ENCODE measurements at regions not wholly inside any gene's neighbourhood (a gene's known extent, or its start where the extent isn't known, plus 50 kb on each side); places are given as distances from the start of the nearest gene placed in this dataset.
"Not testable (repeated sequence)": the region's sequence is repeated elsewhere in the genome, so short reads cannot be mapped to it uniquely, and the experiment has no call there.

- not testable (repeated sequence) for DNase-seq (ENCODE audit: low spot score)
Measured at GRCh38 chr2:89222063-89222732, 530.7 kb downstream of the RPIA start.

- DNase-seq (ENCODE audit: low spot score), result not testable (repeated sequence)
Measured at GRCh38 chr2:89224803-89225202, 533.3 kb downstream of the RPIA start.

DNA sequence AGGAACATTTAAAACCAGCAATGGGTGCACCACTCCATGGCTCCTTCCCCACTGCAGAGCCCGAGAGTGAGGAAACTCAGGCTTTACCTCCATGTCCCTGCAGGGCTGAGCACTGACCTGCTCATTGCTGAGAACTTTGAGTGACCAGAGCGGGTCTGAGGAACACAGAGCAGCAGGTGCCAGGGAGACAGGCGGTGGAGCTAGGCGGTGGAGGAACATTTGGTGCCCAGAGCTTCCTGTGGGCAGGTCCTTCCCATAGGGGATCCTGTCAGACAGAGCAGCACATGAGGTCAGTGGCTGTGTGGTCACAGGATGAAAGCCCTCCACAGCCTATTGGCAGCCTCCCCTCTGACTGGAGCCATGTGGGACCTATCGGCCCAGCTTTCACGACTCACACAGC lies 538.5 kb downstream of the RPIA start:
- DNase-seq (ENCODE audit: low spot score), result not testable (repeated sequence)

DNA sequence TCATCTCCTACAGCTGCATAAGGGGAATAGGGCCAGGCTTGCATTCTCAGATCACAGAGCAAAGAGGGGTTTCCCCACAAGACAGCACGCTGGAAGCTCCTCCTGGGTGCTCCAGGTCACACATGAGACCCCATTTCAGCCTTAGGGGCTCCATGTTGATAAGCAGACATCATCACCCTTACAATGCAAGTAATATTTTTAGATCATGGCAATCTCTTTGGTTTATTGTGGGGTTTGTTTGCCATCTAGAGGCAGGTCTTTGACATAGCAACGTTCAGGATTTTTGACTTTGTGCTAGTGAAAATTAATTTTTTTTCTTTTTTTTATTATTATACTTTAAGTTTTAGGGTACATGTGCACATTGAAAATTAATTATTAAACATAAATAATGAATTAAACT lies 539.8 kb downstream of the RPIA start:
- not testable (repeated sequence) for DNase-seq (ENCODE audit: low spot score)

DNA sequence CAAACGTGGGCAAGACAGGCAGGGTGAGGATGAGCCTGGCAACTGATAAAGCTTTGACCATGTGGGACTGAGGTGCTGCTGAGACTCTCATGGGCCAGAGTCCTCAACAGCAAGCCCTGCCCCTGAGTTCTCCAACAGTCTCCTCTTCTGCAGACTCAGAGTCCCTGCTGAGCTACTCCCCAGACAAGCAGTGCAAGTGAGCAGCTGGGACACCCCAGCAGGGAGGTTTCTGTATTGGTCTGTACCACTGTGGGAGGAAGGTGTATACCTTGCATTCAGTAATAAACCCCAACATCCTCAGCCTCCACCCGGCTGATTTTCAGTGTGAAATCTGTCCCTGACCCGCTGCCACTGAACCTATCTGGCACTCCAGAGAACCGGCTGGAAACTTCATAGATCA lies 542.5 kb downstream of the RPIA start:
- not testable (repeated sequence) for DNase-seq (ENCODE audit: low spot score)

DNA sequence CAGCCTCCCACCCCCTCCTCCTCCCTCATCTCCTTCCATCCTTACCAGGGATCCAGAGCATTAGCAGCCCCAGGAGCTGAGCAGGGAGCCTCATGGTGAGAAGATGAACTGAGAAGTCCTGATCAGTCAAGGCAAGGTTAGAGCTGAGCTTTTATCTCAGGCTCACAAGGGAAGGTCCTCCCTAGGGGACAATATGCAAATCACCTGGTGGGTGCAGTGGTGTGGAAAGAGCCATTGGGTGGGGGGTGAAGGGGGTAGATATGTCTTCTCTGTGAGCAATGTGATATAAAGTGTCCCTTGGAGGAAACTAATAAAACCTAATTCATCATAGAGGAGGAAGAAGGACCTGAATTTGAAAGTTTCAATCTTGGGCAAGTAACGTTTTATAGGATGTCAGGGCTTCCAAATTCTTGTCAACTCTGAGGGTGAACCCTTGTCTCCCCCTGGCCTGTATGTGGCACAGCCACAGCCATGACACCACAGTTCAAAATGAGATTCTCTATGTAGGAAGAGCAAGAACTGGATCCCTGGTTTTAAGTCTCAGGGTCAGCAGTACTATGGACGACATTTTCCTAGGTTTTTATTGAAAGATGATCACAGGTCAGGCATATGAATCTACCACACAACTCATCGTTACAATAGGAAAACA lies 543.5 kb downstream of the RPIA start:
- not testable (repeated sequence) for DNase-seq (ENCODE audit: low spot score)

- not testable (repeated sequence) for DNase-seq (ENCODE audit: low spot score)
Measured at GRCh38 chr2:89236832-89237450, 545.5 kb downstream of the RPIA start.

DNA sequence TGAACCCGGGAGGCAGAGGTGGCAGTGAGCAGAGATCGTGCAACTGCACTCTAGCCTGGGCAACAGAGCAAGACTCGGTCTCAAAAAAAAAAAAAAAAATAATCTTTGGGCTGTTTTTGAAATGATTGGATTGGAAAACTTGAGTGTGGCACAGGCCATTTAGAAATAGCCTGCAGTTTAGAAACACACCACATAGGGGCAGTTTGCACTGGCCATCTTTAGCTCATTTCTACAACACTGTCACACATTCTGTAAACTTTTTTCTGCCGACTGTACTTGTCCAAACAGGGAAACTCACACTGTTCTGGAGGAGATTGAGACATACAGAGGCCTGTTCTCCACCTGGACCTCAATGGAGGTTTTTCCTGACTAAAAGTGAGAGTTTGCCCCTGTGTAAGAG lies 546.3 kb downstream of the RPIA start:
- DNase-seq (ENCODE audit: low spot score), result not testable (repeated sequence)

GRCh38 chr2:89243114-89243700 lies 551.7 kb downstream of the RPIA start:
- not testable (repeated sequence) for DNase-seq (ENCODE audit: low spot score)

- not testable (repeated sequence) for DNase-seq (ENCODE audit: low spot score)
Measured at GRCh38 chr2:89244407-89244806, 552.9 kb downstream of the RPIA start.

GRCh38 chr2:89245478-89245877 lies 554.0 kb downstream of the RPIA start:
- not testable (repeated sequence) for DNase-seq (ENCODE audit: low spot score)

DNA sequence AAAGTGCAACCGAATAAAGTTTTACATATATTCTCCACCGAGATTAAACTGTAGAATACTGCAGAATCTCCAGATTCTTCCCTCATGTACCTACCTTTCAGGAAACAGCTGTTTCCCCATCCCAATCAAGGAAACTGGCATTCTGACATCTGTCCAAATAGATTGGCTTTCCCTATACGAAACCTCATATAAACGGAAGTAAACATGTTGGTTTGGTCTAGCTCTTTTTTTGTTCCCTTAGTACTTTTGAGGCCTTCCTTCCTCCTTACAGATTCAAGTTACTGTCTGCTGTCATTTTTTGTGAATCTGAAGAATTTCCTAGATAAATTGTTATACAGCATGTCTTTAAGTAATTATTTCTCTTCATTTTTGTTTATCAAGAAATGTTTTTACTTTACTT lies 554.6 kb downstream of the RPIA start:
- not testable (repeated sequence) for DNase-seq (ENCODE audit: low spot score)

- DNase-seq (ENCODE audit: low spot score), result not testable (repeated sequence)
Measured at GRCh38 chr2:89246620-89247019, 555.1 kb downstream of the RPIA start.

DNA sequence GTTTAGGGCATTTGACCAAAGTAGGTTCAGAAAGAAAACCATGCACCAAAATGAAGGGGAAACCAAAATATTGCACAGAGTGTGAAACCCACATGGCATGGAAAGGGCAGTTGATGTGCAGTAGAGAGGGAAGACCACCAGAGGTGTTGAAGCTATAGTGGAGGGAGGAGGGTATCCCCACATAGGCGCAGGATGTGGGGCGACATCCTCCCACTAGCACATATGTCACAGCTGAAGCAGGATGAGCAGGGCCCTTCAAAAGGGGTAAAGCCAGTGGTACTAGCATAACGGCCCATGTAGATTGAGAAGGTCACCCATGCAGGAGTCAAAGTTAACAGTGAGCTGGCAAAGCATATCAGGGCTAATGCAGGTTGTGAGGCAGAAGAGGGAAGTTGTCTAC lies 563.5 kb downstream of the RPIA start:
- DNase-seq (ENCODE audit: low spot score), result not testable (repeated sequence)

DNA sequence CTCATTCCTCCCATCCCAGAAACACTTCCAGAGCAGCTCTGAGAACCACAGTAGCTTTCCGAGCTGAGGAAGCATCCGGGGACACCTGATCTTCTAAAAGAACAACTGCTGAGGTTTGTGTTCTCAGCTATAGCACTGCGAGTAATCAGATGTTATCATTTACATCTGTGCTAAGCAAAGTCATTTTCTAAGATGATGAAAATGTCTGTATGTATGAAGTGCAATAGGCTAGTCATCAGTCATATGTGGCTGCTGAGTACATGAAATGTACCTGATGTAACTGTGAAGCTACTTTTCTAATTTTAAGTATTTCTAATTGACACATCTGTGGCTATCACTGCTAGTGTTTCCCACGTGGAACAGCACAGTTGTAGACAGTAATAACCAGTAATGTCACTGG lies 582.0 kb downstream of the RPIA start:
- DNase-seq (ENCODE audit: low spot score), result not testable (repeated sequence)

DNA sequence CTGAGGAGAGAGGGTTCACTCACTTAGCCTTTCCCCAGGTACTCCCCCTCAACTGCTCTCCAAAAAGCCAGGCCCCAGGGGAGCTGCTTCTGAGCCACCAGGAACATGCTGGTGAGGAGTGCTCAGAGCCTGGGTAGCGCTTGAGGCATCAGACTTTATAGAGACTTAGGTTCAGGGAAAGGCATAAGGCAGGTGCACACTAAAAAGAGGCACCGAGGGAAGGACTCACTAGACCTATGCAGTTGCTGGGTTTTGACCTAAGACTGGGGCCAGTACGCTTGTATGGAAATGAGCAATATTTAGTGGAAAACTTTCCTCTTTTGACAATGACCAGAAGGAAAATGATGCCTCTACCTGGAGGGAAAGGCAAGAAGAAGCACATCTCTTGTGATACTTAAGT lies 589.1 kb downstream of the RPIA start:
- DNase-seq (ENCODE audit: low spot score), result not testable (repeated sequence)

DNA sequence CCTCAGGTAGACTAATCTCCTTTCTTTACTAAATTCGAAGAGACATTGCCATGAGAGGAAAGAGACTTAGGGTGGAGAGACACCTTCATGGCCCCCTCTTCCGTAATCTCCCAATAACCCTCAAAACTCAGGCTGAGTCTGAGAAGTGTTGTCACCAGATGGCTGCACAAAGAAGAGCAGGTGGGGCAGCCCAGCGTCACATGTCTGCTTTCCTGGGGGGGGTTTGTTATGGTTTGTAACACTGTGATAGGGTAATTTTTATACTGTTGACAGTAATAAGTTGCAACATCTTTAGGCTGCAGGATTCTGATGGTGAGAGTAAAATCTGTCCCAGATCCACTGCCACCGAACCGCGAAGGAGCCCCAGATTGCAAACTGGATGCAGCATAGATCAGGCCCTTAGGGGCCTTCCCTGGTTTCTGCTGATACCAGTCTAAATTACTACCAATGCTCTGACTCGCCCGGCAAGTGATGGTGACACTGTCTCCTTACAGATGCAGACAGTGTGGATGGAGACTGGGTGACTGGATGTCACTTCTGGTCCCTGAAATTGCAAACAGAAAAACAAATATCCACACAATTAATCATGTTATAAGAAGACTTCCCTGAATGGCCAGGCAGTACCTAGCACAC lies 595.1 kb downstream of the RPIA start:
- DNase-seq (ENCODE audit: low spot score), result not testable (repeated sequence)

- DNase-seq (ENCODE audit: low spot score), result not testable (repeated sequence)
Measured at GRCh38 chr2:89287084-89287483, 595.6 kb downstream of the RPIA start.

GRCh38 chr2:89291717-89292298 lies 600.3 kb downstream of the RPIA start:
- not testable (repeated sequence) for DNase-seq (ENCODE audit: low spot score)

- DNase-seq (ENCODE audit: low spot score), result not testable (repeated sequence)
Measured at GRCh38 chr2:89293399-89293798, 601.9 kb downstream of the RPIA start.

GRCh38 chr2:89294335-89294734 lies 602.9 kb downstream of the RPIA start:
- not testable (repeated sequence) for DNase-seq (ENCODE audit: low spot score)

All from kidney tubule cell (primary cell).